Neutrophil (primary cell): ENCODE measurements at regions not wholly inside any gene's neighbourhood (a gene's known extent, or its start where the extent isn't known, plus 50 kb on each side); places are given as distances from the start of the nearest gene placed in this dataset.

Source experiments
- H3K27ac ChIP-seq: fragments of 200-600 bp; sonication (generic); 2 replicates; pipeline ENCODE4 v1.5.1; 2016; ENCODE audit warnings: mild to moderate bottlenecking, moderate library complexity
- H3K27me3 ChIP-seq: fragments of 200-600 bp; sonication (generic); 2 replicates; pipeline ENCODE4 v1.6.0; 2016; ENCODE audit warnings: mild to moderate bottlenecking
- H3K36me3 ChIP-seq: fragments of 200-600 bp; sonication (generic); 2 replicates; pipeline ENCODE4 v1.5.1; 2017
- H3K4me1 ChIP-seq, 2 experiments: fragments of 200-600 bp in 1 of 2; sonication (generic) in 1 of 2; 1 replicate in 1 of 2; 2 replicates in 1 of 2; pipeline versions ENCODE4 v1.5.1 to v1.6.1; 2013 to 2016; ENCODE audit warnings: low read depth in 1 of 2, low read length in 1 of 2, mild to moderate bottlenecking in 1 of 2, moderate library complexity in 1 of 2; ENCODE audit not compliant: control insufficient read depth in 1 of 2, insufficient read depth in 1 of 2
- H3K4me3 ChIP-seq, 2 experiments: fragments of 200-600 bp in 1 of 2; sonication (generic) in 1 of 2; 1 replicate in 1 of 2; 2 replicates in 1 of 2; pipeline ENCODE4 v1.5.1; 2013 to 2016; ENCODE audit warnings: low read depth in 1 of 2, low read length in 1 of 2, mild to moderate bottlenecking in 1 of 2, moderate library complexity in 1 of 2
- H3K9me3 ChIP-seq: fragments of 200-600 bp; sonication (generic); 2 replicates; pipeline ENCODE4 v1.5.1; 2016
- TF ChIP-seq, protein P1 (sequence below): fragments of 200-600 bp; sonication (generic); IDR thresholded peaks from 2 replicates; pipeline ENCODE4 v1.5.1; 2016; ENCODE audit warnings: antibody characterized with exemption

DNA sequence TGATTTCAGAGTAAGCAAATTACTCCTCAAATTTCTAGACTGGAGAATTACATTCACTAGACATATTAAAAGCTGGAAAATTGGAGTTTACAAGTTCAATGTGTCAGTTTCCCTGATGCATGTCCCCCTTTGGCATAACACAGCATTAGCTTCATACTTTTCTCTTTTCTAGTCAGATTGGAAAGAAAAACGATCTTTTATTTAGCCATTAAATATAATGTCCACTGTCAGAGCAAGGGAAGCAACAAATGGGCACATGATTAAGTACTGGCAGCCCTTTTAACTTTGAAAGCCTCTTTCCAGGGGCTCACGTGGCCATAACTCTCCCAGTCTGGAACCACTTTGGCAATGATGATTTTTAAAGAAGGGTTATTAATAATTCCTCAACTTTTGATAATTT, 203.3 kb downstream of the KCNN2 start:
- no peaks in the 10 kb centered on the region for H3K36me3 ChIP-seq
- no peaks in the 10 kb centered on the region for H3K27me3 ChIP-seq
- no peaks in the 10 kb centered on the region for H3K4me1 ChIP-seq
- no peak overlapping the region for H3K27ac ChIP-seq
- peaks cover 5% of the 10 kb centered on the region for H3K9me3 ChIP-seq
- no peak overlapping the region for H3K4me3 ChIP-seq
- TF ChIP-seq, protein P1, sequence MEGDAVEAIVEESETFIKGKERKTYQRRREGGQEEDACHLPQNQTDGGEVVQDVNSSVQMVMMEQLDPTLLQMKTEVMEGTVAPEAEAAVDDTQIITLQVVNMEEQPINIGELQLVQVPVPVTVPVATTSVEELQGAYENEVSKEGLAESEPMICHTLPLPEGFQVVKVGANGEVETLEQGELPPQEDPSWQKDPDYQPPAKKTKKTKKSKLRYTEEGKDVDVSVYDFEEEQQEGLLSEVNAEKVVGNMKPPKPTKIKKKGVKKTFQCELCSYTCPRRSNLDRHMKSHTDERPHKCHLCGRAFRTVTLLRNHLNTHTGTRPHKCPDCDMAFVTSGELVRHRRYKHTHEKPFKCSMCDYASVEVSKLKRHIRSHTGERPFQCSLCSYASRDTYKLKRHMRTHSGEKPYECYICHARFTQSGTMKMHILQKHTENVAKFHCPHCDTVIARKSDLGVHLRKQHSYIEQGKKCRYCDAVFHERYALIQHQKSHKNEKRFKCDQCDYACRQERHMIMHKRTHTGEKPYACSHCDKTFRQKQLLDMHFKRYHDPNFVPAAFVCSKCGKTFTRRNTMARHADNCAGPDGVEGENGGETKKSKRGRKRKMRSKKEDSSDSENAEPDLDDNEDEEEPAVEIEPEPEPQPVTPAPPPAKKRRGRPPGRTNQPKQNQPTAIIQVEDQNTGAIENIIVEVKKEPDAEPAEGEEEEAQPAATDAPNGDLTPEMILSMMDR = no peak

DNA sequence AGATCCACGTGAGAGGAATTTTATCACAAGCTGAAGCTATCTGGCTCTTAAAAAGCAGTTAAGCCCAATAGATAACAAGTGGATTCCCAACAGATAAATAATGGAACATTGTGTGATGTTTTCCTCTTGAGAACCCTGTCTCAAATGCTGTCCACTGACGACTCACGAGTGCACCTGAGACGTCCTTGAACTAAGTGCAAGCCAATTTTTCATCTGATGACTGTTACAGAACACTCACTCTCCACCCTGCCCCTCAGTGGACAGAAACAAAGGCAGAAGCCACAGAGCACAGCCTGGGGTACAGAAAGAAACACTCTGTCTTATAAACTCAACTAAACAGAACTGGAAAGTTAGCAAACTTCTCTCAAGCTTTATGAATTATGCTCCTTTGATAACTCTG, 199.5 kb downstream of the KCNN2 start:
- Histone ChIP-seq H3K27me3 (no peaks in the 10 kb centered on the region), H3K4me1 (no peaks in the 10 kb centered on the region)

More for the DNA sequence above, 199.5 kb downstream of the KCNN2 start:
- Histone ChIP-seq H3K9me3 (peaks cover 5% of the 10 kb centered on the region), H3K36me3 (no peaks in the 10 kb centered on the region), H3K27ac (no peak overlapping the region), H3K4me3 (no peak overlapping the region)
- TF ChIP-seq, protein P1 = no peak
